ENCODE measurements at regions not wholly inside any gene's neighbourhood (a gene's known extent, or its start where the extent isn't known, plus 50 kb on each side); places are given as distances from the start of the nearest gene placed in this dataset.
"Not testable (repeated sequence)": the region's sequence is repeated elsewhere in the genome, so short reads cannot be mapped to it uniquely, and the experiment has no call there.

DNA sequence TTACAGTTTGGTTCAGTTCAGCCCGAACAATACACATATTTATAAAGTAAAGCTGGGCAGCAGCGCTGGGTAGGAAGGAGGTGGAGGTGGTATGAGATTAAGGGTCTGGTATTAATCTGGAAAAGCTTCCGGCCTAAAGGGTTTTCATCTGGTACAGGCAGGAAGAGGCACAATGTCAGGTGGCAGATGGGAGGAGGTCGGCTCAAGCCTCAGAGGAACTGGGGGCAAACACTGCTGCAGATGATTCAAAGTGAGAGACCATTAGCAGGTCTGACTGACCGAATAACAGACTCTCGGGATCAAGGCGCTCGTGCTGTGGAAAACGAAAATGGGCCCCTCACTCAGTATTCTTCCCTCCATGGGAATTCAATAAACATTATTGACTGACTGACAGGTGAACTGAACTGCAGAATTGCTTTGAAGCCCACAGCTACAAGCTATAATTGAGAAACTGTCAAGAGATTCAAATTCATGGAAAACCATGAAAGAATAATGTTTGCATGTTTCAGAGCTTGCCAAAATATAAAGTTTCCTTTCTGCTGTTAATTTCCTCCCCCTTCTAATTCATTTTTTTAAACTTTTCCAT, 75.3 kb downstream of the TMEM167A start:
- DNase-seq (ENCODE audit: low spot score), result no peak

GRCh38 chr5:83000922-83001321, 76.3 kb downstream of the TMEM167A start:
- DNase-seq (ENCODE audit: low spot score), result no peak

DNA sequence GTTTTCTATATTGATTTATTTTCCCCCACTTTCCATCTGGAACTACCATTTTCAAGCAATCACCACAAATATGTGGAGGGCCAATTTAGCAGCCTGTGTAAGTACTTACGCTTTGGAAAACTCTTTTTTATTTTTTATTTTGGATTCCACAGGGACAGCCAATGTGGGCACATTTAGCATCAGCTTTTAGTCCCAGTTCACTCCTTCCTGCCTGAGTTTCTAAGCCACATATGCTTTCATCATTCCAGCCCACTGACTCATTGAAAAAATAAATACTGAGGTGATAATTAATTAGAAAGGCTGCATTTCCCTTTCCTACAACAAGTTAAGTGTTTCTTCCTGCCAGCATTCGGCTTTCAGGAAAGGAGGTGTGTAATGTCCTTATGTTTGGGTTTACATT, 76.8 kb downstream of the TMEM167A start:
- peak; percentile 83 for DNase-seq (ENCODE audit: low spot score)

DNA sequence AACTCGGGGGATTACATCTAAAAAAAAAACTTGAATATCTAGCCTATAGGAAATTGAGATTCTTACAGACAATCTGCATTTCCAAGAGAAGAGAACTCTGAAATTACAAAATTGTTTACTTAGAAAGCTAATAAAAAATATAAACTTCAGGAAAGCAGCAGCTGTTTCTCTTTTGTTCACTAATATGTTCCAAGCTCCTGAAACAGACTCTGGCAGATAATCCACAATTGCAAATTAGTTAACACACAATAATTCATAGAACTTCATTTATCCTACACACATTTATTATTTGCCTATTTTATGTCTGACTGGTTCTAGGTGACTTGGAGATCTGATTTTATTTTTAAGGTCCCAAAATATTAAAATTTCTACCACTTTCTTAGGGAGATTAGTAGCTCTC, 83.8 kb downstream of the TMEM167A start:
- no peak for DNase-seq (ENCODE audit: low spot score)

DNA sequence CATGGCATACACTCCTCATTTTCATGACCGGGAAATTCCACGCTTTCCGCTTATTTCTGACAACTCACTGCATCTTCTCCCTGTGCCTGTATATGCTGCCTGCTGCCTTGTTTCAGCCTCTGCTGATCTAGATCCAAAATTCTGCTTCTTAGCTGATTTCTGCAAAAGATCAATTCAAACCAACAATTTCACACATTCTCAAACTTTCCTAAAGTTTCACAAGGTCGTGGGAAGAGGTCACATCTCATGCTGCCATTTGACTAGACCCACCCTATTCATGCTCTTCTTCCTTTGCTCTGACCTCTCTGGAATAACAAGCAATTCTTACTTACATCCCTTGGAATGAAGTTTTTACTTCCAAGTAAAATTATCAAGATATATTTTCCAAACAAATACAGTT, 84.5 kb downstream of the TMEM167A start:
- no peak for DNase-seq (ENCODE audit: low spot score)

GRCh38 chr5:82991678-82992323, 85.4 kb downstream of the TMEM167A start:
- DNase-seq (ENCODE audit: low spot score), result peak; percentile 84

DNA sequence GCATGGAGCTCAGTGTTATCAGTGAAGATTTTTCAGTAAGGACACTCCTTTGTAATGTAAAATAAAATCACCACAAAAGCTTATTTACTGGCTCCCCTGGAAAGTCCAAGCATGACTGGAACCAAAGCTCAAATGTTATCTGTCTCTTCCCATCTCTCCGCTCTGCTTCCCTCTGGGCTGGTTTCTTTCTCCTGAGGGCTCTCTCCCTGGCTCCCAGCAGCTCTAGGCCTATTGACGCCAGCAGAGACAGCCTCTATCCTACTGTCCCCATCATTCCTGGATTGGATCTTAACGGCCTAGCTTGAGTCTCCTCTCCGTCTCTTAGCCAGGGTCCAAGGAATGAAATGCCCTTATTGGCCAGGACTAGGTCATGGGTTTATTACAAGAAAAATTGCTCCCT, 86.1 kb downstream of the TMEM167A start:
- DNase-seq (ENCODE audit: low spot score), result no peak

DNA sequence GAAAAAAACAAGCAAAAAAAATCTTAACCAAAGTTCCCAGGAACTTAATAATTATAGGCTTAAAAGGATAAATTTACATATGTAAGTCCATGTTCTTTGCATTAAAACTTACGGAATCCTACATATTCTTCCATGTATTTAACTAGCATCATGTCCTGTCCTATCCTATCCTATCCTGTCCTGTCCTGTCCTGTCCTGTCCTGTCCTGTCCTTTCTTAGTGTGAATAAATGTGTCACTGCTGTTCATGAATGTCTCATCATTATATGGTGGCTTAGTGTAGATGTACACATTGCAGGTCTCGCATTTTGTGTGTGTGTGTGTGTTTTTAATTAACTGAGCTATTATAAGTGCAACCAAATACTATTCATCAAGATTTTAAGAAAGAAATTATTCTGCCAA, 90.0 kb downstream of the TMEM167A start:
- no peak for DNase-seq (ENCODE audit: low spot score)

DNA sequence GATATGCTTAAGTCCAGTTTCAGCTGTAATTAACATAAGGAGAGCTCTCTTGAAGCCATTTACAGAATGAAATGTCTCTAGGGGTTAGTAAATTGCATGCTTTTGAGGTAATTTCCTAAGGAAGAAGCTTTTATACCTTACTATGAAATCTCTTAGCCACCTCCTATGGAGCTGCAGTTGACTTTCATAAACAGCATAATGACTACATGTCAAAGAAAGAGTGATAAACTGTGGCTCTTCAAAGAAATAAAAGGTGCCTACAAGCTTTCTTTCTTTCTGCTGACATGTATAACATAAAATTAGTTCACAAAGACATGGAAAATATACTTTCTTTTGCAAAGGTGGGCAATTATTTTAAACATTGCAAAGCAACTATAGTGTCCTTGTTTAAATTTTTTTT, 90.8 kb downstream of the TMEM167A start:
- no peak for DNase-seq (ENCODE audit: low spot score)

DNA sequence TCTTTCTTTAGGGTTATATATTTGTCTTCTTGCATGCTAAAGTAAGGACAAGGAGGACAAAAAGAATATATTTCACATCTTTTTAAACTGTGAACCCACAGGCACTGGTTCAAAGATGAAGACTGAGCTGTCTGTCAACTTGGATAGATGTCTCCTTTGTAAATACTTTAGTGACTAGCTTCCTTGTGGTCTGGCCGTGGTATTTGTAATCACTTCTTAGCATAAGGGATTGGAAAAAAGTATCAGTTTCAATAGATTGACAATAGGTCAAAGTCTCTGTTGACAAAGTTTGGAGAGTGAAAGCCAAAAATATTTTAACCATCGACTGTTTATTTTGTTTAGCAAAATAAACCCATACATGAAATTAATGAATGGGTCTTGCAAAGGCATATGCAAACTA, 91.4 kb downstream of the TMEM167A start:
- DNase-seq (ENCODE audit: low spot score), result no peak

- DNase-seq (ENCODE audit: low spot score), result no peak
Observed at GRCh38 chr5:82984786-82985735, 92.1 kb downstream of the TMEM167A start.

DNA sequence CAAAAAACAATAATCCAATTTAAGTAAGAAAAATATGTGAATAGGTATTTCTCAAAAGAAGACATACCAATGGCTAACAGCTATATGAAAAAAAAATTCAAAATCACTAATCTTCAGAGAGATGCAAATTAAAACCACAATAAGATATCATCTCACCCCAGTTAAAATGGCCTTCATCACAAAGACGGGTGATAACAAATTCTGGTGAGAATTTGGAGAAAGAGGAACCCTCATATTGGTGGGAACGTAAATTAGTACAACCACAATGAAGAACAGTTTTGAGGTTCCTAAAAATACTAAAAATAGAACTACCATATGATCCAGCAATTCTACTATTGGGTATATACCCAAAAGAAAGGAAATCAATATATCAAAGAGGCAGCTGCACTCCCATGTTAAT, 94.3 kb downstream of the TMEM167A start:
- DNase-seq (ENCODE audit: low spot score), result no peak

- peak; percentile 95 for DNase-seq (ENCODE audit: low spot score)
Observed at GRCh38 chr5:82976887-82977286, 100.3 kb downstream of the TMEM167A start.

- DNase-seq (ENCODE audit: low spot score), result peak; percentile 65
Observed at GRCh38 chr5:82975812-82976211, 101.4 kb downstream of the TMEM167A start.

DNA sequence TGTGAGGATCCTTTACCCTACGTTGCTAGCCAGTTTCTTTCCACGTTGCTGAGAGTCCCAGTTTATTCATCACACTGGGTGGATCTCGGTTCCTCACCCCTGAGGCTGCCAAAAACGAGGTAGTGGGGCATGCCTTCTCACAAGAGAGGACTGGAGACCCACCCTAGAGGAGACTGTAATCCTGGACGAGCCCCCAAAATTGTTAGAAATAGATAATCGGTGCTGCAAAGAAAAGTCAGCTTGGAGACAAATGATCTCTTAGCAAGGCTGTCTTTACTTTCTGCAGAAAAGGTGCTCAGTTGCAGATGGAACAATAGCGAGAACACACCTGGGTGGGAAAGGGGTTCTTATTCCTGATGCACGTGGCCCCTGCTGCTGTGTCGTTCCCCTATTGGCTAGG, 101.8 kb downstream of the TMEM167A start:
- DNase-seq (ENCODE audit: low spot score), result no peak

DNA sequence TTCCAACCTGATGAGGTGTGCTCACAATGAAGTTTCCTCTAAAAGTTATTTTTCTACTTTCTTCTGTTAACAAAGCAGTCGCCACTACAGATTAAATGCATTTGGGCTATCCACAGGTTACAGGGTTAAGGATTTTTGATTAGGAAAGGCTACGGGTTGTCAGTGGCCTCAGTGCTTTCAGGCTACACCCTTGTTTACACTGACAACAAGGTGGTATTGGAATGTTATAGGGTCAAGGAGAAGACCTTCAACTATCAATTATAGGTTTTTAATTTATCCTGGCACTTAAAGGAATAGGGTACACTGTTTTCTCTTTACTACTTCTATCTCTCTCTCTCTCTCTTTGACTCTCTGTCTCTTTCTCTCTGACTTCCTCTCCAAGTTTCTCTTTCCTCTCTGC, 102.8 kb downstream of the TMEM167A start:
- not testable (repeated sequence) for DNase-seq (ENCODE audit: low spot score)

DNA sequence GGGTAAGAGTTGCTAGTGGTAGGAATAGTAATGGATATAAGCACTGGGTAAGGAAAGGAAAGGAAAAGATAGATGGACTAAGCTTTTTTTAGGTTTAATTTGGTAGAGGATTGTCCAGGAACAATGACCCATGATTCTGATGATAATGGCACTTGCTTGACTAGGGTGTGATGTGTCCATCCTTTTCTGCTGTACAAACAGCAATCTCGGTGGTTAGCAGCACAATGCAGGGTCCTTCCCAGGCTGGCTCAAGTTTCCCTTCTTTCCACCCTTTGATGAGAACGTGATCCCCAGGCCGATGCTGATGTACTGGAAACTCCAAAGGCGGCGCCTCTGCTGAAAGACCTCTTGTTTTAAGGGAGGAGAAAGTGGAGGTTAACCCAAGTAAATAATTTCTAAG, 105.3 kb downstream of the TMEM167A start:
- DNase-seq (ENCODE audit: low spot score), result no peak

- not testable (repeated sequence) for DNase-seq (ENCODE audit: low spot score)
Observed at GRCh38 chr5:82971034-82971806, 106.0 kb downstream of the TMEM167A start.

GRCh38 chr5:82969221-82969976, 107.8 kb downstream of the TMEM167A start:
- DNase-seq (ENCODE audit: low spot score), result peak; percentile 92

DNA sequence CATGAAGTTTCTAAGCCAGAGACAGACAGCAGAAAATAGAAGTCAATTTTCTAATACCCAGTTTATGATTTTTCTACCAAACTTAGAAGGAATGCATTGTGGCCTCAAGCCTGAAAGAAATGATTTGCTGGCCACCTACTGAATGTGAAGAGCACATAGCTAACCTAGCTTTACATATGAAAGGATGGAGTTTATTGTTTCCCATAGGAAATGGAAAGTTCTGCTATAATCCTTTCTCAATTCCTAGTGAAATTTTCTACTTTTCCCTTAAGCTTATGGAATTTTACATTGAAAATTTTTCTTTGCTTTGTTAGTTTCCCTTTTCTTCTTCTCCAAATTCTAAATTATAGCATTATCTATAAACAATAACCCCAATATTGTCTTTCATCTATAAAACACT, 110.1 kb downstream of the TMEM167A start:
- no peak for DNase-seq (ENCODE audit: low spot score)

DNA sequence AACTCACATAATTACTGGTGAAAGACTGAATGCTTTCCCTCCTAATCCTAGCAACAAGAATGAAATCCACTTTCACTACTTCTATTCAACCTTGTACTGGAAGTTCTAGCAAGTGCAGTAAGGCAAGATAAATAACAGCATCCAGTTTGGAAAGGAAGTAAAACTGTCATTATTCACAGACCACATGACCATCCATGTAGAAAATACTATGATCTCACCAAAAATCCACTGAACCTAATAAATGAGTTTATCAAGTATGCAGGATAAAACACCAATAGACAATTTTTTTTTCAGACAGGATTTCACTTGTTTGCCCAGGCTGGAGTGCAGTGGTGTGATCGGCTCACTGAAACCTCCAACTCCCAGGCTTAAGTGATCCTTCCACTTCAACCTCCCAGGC, 117.7 kb downstream of the TMEM167A start:
- no peak for DNase-seq (ENCODE audit: low spot score)
